ENCODE measurements at regions not wholly inside any gene's neighbourhood (a gene's known extent, or its start where the extent isn't known, plus 50 kb on each side); places are given as distances from the start of the nearest gene placed in this dataset.

DNA sequence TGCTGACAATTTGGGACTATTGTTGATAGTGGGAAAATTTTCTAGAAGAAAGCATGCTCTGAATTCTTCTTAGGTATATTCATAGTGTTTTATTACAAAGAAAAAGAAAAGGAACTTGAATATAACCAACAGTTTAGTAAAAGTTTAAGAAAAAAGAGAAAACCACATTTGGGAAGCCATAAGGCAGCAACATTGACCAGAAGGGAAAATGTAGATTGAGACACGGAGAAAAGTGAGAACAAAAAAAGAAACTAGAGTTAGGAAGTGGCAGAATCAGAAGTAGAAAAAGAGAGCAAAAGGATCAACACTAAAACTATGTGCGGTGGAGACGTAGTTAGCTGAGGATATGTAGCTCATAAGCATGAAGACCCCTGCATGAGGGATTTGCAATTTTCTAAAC is 1398.2 kb downstream of the LRRC4C start (continued):
- TF ChIP-seq, protein P1, sequence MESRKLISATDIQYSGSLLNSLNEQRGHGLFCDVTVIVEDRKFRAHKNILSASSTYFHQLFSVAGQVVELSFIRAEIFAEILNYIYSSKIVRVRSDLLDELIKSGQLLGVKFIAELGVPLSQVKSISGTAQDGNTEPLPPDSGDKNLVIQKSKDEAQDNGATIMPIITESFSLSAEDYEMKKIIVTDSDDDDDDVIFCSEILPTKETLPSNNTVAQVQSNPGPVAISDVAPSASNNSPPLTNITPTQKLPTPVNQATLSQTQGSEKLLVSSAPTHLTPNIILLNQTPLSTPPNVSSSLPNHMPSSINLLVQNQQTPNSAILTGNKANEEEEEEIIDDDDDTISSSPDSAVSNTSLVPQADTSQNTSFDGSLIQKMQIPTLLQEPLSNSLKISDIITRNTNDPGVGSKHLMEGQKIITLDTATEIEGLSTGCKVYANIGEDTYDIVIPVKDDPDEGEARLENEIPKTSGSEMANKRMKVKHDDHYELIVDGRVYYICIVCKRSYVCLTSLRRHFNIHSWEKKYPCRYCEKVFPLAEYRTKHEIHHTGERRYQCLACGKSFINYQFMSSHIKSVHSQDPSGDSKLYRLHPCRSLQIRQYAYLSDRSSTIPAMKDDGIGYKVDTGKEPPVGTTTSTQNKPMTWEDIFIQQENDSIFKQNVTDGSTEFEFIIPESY (IDR thresholded peaks at IDR 0.05; ENCODE audit: borderline replicate concordance, low read depth): no peak

DNA sequence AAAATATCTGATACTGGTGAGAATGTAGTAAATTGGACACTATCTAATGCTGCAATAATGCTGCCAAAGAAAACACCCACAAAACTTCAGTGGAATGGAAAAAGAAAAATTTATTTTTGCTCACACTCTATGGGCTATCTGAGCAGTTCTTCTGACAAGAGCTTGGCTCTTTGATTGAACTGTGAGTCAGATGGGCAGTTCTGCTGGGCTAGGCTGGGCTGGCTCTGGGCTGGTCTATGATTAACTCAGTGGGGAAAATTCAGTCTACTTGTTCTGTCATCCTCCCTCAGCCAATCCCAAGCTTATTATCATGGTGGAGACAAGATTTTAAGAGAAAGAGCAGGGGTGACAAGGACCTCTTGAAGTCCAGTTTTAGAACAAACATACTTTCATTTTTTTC is 1404.8 kb downstream of the LRRC4C start:
- DNase-seq: no peak
- Histone ChIP-seq H2AFZ (ENCODE audit: low read depth) (no peak overlapping the region), H3K27me3 (ENCODE audit: insufficient read depth) (no peaks in the 10 kb centered on the region), H3K36me3 (replicated peaks in 1 of 2; ENCODE audit: control insufficient read depth in 1 of 2, insufficient read depth in 2 of 2, low read length in 1 of 2) (no peaks in the 10 kb centered on the region), H3K4me3 (ENCODE audit: low read depth in 2 of 2, low read length in 1 of 2) (no peak overlapping the region), H3K9me3 (no peaks in the 10 kb centered on the region), H3K9ac (no peak overlapping the region), H3F3A (replicated peaks; ENCODE audit: insufficient read depth) (no peaks in the 10 kb centered on the region), H3K79me2 (ENCODE audit: insufficient read depth) (no peaks in the 10 kb centered on the region), H4K20me1 (ENCODE audit: insufficient read depth) (no peaks in the 10 kb centered on the region), H3K9me2 (no peaks in the 10 kb centered on the region), H3K27ac (ENCODE audit: low read depth in 2 of 2, low read length in 1 of 2) (no peak overlapping the region), H3K4me1 (ENCODE audit: control insufficient read depth in 1 of 2, insufficient read depth in 2 of 2, low read depth in 1 of 2, low read length in 1 of 2) (no peaks in the 10 kb centered on the region), H3K4me2 (no peak overlapping the region)
- CTCF ChIA-PET: no interaction called here
- POLR2A ChIA-PET: no interaction called here
- TF ChIP-seq JUND (IDR thresholded peaks at IDR 0.05): no peak
- TF ChIP-seq TCF12 (IDR thresholded peaks at IDR 0.05): no peak
- TF ChIP-seq FOXJ3 (CRISPR knock-in tag; IDR thresholded peaks at IDR 0.05): no peak
- TF ChIP-seq, protein P2, sequence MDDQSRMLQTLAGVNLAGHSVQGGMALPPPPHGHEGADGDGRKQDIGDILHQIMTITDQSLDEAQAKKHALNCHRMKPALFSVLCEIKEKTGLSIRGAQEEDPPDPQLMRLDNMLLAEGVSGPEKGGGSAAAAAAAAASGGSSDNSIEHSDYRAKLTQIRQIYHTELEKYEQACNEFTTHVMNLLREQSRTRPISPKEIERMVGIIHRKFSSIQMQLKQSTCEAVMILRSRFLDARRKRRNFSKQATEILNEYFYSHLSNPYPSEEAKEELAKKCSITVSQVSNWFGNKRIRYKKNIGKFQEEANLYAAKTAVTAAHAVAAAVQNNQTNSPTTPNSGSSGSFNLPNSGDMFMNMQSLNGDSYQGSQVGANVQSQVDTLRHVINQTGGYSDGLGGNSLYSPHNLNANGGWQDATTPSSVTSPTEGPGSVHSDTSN (IDR thresholded peaks at IDR 0.05): no peak
- no peak for TF ChIP-seq RAD21 (IDR thresholded peaks at IDR 0.05; ENCODE audit: low read length)
- TF ChIP-seq SIN3A (IDR thresholded peaks at IDR 0.05; ENCODE audit: borderline replicate concordance, low read depth, low read length): no peak
- no peak for TF ChIP-seq NRF1 (IDR thresholded peaks at IDR 0.05; ENCODE audit: low read depth, low read length)
- no peak for TF ChIP-seq ELF1 (IDR thresholded peaks at IDR 0.05)
- no peak for TF ChIP-seq GATA2 (CRISPR knock-in tag; IDR thresholded peaks at IDR 0.05)
- no peak for TF ChIP-seq CHD2 (IDR thresholded peaks at IDR 0.05; ENCODE audit: low read length, partially characterized antibody)
- TF ChIP-seq EZH2phosphoT487 (IDR thresholded peaks at IDR 0.05; ENCODE audit: borderline replicate concordance, low read depth): no peak
- TF ChIP-seq, protein P3, sequence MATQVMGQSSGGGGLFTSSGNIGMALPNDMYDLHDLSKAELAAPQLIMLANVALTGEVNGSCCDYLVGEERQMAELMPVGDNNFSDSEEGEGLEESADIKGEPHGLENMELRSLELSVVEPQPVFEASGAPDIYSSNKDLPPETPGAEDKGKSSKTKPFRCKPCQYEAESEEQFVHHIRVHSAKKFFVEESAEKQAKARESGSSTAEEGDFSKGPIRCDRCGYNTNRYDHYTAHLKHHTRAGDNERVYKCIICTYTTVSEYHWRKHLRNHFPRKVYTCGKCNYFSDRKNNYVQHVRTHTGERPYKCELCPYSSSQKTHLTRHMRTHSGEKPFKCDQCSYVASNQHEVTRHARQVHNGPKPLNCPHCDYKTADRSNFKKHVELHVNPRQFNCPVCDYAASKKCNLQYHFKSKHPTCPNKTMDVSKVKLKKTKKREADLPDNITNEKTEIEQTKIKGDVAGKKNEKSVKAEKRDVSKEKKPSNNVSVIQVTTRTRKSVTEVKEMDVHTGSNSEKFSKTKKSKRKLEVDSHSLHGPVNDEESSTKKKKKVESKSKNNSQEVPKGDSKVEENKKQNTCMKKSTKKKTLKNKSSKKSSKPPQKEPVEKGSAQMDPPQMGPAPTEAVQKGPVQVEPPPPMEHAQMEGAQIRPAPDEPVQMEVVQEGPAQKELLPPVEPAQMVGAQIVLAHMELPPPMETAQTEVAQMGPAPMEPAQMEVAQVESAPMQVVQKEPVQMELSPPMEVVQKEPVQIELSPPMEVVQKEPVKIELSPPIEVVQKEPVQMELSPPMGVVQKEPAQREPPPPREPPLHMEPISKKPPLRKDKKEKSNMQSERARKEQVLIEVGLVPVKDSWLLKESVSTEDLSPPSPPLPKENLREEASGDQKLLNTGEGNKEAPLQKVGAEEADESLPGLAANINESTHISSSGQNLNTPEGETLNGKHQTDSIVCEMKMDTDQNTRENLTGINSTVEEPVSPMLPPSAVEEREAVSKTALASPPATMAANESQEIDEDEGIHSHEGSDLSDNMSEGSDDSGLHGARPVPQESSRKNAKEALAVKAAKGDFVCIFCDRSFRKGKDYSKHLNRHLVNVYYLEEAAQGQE (IDR thresholded peaks at IDR 0.05; ENCODE audit: low read depth, low read length): no peak
- TF ChIP-seq, protein P4, sequence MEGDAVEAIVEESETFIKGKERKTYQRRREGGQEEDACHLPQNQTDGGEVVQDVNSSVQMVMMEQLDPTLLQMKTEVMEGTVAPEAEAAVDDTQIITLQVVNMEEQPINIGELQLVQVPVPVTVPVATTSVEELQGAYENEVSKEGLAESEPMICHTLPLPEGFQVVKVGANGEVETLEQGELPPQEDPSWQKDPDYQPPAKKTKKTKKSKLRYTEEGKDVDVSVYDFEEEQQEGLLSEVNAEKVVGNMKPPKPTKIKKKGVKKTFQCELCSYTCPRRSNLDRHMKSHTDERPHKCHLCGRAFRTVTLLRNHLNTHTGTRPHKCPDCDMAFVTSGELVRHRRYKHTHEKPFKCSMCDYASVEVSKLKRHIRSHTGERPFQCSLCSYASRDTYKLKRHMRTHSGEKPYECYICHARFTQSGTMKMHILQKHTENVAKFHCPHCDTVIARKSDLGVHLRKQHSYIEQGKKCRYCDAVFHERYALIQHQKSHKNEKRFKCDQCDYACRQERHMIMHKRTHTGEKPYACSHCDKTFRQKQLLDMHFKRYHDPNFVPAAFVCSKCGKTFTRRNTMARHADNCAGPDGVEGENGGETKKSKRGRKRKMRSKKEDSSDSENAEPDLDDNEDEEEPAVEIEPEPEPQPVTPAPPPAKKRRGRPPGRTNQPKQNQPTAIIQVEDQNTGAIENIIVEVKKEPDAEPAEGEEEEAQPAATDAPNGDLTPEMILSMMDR (IDR thresholded peaks at IDR 0.05): no peak
- TF ChIP-seq, protein P5, sequence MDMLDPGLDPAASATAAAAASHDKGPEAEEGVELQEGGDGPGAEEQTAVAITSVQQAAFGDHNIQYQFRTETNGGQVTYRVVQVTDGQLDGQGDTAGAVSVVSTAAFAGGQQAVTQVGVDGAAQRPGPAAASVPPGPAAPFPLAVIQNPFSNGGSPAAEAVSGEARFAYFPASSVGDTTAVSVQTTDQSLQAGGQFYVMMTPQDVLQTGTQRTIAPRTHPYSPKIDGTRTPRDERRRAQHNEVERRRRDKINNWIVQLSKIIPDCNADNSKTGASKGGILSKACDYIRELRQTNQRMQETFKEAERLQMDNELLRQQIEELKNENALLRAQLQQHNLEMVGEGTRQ (IDR thresholded peaks at IDR 0.05; ENCODE audit: borderline replicate concordance, low read depth, low read length): no peak
- no peak for TF ChIP-seq EP300 (IDR thresholded peaks at IDR 0.05; ENCODE audit: borderline replicate concordance in 1 of 2, low read depth in 1 of 2, low read length in 1 of 2)
- TF ChIP-seq, protein P1 (IDR thresholded peaks at IDR 0.05; ENCODE audit: borderline replicate concordance, low read depth): no peak
- no peak for TF ChIP-seq RCOR1 (IDR thresholded peaks at IDR 0.05; ENCODE audit: low read length)
- no peak for TF ChIP-seq NFIC (IDR thresholded peaks at IDR 0.05; ENCODE audit: borderline replicate concordance)
- TF ChIP-seq TEAD4 (IDR thresholded peaks at IDR 0.05; ENCODE audit: borderline replicate concordance, insufficient read depth): no peak
- TF ChIP-seq, protein P6, sequence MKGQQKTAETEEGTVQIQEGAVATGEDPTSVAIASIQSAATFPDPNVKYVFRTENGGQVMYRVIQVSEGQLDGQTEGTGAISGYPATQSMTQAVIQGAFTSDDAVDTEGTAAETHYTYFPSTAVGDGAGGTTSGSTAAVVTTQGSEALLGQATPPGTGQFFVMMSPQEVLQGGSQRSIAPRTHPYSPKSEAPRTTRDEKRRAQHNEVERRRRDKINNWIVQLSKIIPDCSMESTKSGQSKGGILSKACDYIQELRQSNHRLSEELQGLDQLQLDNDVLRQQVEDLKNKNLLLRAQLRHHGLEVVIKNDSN (IDR thresholded peaks at IDR 0.05; ENCODE audit: borderline replicate concordance, low read depth): no peak

Measured in SK-N-SH (cell line).